ENCODE measurements at regions not wholly inside any gene's neighbourhood (a gene's known extent, or its start where the extent isn't known, plus 50 kb on each side); places are given as distances from the start of the nearest gene placed in this dataset.

GRCh38 chr14:82837611-82838140 lies 1304.0 kb upstream of the SEL1L start:
- Histone ChIP-seq H3K27me3 (replicated peaks; ENCODE audit: insufficient read depth) (no peaks in the 10 kb centered on the region), H3K79me2 (ENCODE audit: insufficient read depth) (no peaks in the 10 kb centered on the region), H3K27ac (no peak overlapping the region), H3K36me3 (ENCODE audit: low read depth) (no peaks in the 10 kb centered on the region), H3K9me2 (ENCODE audit: insufficient read depth) (no peaks in the 10 kb centered on the region), H3K4me3 (no peak overlapping the region), H3K9ac (no peak overlapping the region), H4K20me1 (ENCODE audit: insufficient read depth) (no peaks in the 10 kb centered on the region), H3F3A (ENCODE audit: insufficient read depth) (no peaks in the 10 kb centered on the region), H3K4me2 (ENCODE audit: unreplicated experiment) (no peak overlapping the region), H3K9me3 (ENCODE audit: low read depth) (no peaks in the 10 kb centered on the region), H2AFZ (no peak overlapping the region), H3K4me1 (ENCODE audit: insufficient read depth) (no peaks in the 10 kb centered on the region)
- WGBS, 2 experiments (ENCODE audit: low coverage in 1 of 2, low lambda C conversion rate in 2 of 2, missing lambda C conversion rate in 2 of 2) = 23 to 28% methylated on average over 3 of the region's 3 CpGs
- in situ Hi-C loops (cut with MboI) = no loop called here
- TF ChIP-seq EZH2 (IDR thresholded peaks at IDR 0.05; ENCODE audit: insufficient read depth, poor library complexity, severe bottlenecking) (no peak), EZH2phosphoT487 (IDR thresholded peaks at IDR 0.05; ENCODE audit: insufficient read depth, low read depth) (no peak)
- no peak for DNase-seq

GRCh38 chr14:82850576-82850975 lies 1316.9 kb upstream of the SEL1L start:
- no peaks in the 10 kb centered on the region for H3F3A ChIP-seq (ENCODE audit: insufficient read depth)
- no peaks in the 10 kb centered on the region for H3K79me2 ChIP-seq (ENCODE audit: insufficient read depth)
- no peaks in the 10 kb centered on the region for H3K4me1 ChIP-seq (ENCODE audit: insufficient read depth)
- TF ChIP-seq EZH2 (IDR thresholded peaks at IDR 0.05; ENCODE audit: insufficient read depth, poor library complexity, severe bottlenecking) = no peak
- TF ChIP-seq EZH2phosphoT487 (IDR thresholded peaks at IDR 0.05; ENCODE audit: insufficient read depth, low read depth) = no peak
- H3K9me3 ChIP-seq (ENCODE audit: low read depth) = no peaks in the 10 kb centered on the region
- no peak overlapping the region for H3K4me3 ChIP-seq
- 29 to 40% methylated on average over 3 of the region's 3 CpGs for WGBS, 2 experiments (ENCODE audit: low coverage in 1 of 2, low lambda C conversion rate in 2 of 2, missing lambda C conversion rate in 2 of 2)
- H2AFZ ChIP-seq = no peak overlapping the region
- no peaks in the 10 kb centered on the region for H3K36me3 ChIP-seq (ENCODE audit: low read depth)
- no peak overlapping the region for H3K9ac ChIP-seq
- H3K9me2 ChIP-seq (ENCODE audit: insufficient read depth) = no peaks in the 10 kb centered on the region
- no peak for DNase-seq
- no peaks in the 10 kb centered on the region for H3K27me3 ChIP-seq (replicated peaks; ENCODE audit: insufficient read depth)
- H3K27ac ChIP-seq = no peak overlapping the region
- H4K20me1 ChIP-seq (ENCODE audit: insufficient read depth) = no peaks in the 10 kb centered on the region; the same call in 1 of the 2 replicates
- H3K4me2 ChIP-seq (ENCODE audit: unreplicated experiment) = no peak overlapping the region
- in situ Hi-C loops (cut with MboI) = no loop called here

GRCh38 chr14:82854131-82854530 lies 1320.5 kb upstream of the SEL1L start:
- H3K4me2 ChIP-seq (ENCODE audit: unreplicated experiment) = no peak overlapping the region
- H4K20me1 ChIP-seq (ENCODE audit: insufficient read depth) = no peaks in the 10 kb centered on the region; the same call in 1 of the 2 replicates
- no peak overlapping the region for H3K27ac ChIP-seq
- 75 to 78% methylated on average over 4 of the region's 4 CpGs for WGBS, 2 experiments (ENCODE audit: low coverage in 1 of 2, low lambda C conversion rate in 2 of 2, missing lambda C conversion rate in 2 of 2)
- no peaks in the 10 kb centered on the region for H3K9me2 ChIP-seq (ENCODE audit: insufficient read depth)
- H3K36me3 ChIP-seq (ENCODE audit: low read depth) = no peaks in the 10 kb centered on the region
- no peak overlapping the region for H3K4me3 ChIP-seq
- H3F3A ChIP-seq (ENCODE audit: insufficient read depth) = no peaks in the 10 kb centered on the region
- no peaks in the 10 kb centered on the region for H3K9me3 ChIP-seq (ENCODE audit: low read depth)
- no peak for DNase-seq
- H3K27me3 ChIP-seq (replicated peaks; ENCODE audit: insufficient read depth) = no peaks in the 10 kb centered on the region
- TF ChIP-seq EZH2phosphoT487 (IDR thresholded peaks at IDR 0.05; ENCODE audit: insufficient read depth, low read depth) (no peak), EZH2 (IDR thresholded peaks at IDR 0.05; ENCODE audit: insufficient read depth, poor library complexity, severe bottlenecking) (no peak)
- H3K4me1 ChIP-seq (ENCODE audit: insufficient read depth) = no peaks in the 10 kb centered on the region
- no peak overlapping the region for H2AFZ ChIP-seq
- no peak overlapping the region for H3K9ac ChIP-seq
- in situ Hi-C loops (cut with MboI) = no loop called here
- H3K79me2 ChIP-seq (ENCODE audit: insufficient read depth) = no peaks in the 10 kb centered on the region

DNA sequence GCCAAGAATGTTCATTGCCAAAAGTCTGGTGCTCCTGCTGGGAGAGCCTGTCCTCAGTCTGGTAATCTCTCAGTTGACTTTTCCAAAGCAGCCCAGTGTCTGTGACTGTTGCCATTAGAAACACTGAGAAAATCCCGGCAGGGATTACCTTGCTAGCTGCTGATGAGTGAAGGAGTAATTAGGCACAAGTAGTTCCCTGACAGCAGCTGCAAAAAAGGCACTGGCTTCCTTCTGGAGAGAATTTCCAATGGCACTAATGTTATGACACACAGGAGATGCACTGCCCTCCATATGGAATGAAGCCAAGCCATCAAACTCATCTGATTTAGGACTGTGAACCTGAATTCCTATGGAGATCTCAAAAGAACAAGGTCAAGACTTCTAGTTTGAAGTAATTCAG lies 1321.2 kb upstream of the SEL1L start:
- Histone ChIP-seq H4K20me1 (ENCODE audit: insufficient read depth) (no peaks in the 10 kb centered on the region), H3K4me2 (ENCODE audit: unreplicated experiment) (no peak overlapping the region), H3K9ac (no peak overlapping the region), H3F3A (ENCODE audit: insufficient read depth) (no peaks in the 10 kb centered on the region), H2AFZ (no peak overlapping the region), H3K36me3 (ENCODE audit: low read depth) (no peaks in the 10 kb centered on the region), H3K9me2 (ENCODE audit: insufficient read depth) (no peaks in the 10 kb centered on the region), H3K9me3 (ENCODE audit: low read depth) (no peaks in the 10 kb centered on the region), H3K27ac (no peak overlapping the region), H3K4me3 (no peak overlapping the region), H3K4me1 (ENCODE audit: insufficient read depth) (no peaks in the 10 kb centered on the region), H3K79me2 (ENCODE audit: insufficient read depth) (no peaks in the 10 kb centered on the region), H3K27me3 (replicated peaks; ENCODE audit: insufficient read depth) (no peaks in the 10 kb centered on the region)
- TF ChIP-seq EZH2 (IDR thresholded peaks at IDR 0.05; ENCODE audit: insufficient read depth, poor library complexity, severe bottlenecking) (no peak), EZH2phosphoT487 (IDR thresholded peaks at IDR 0.05; ENCODE audit: insufficient read depth, low read depth) (no peak)
- no peak for DNase-seq
- WGBS, 2 experiments (ENCODE audit: low coverage in 1 of 2, low lambda C conversion rate in 2 of 2, missing lambda C conversion rate in 2 of 2) = 24 to 33% methylated on average over 1 of the region's 1 CpG
- in situ Hi-C loops (cut with MboI) = no loop called here

- Histone ChIP-seq H4K20me1 (ENCODE audit: insufficient read depth) (no peaks in the 10 kb centered on the region), H3K79me2 (ENCODE audit: insufficient read depth) (no peaks in the 10 kb centered on the region), H3F3A (ENCODE audit: insufficient read depth) (no peaks in the 10 kb centered on the region), H3K27me3 (replicated peaks; ENCODE audit: insufficient read depth) (no peaks in the 10 kb centered on the region), H3K9me3 (ENCODE audit: low read depth) (no peaks in the 10 kb centered on the region), H2AFZ (no peak overlapping the region), H3K4me3 (no peak overlapping the region), H3K36me3 (ENCODE audit: low read depth) (no peaks in the 10 kb centered on the region), H3K9ac (no peak overlapping the region), H3K4me1 (ENCODE audit: insufficient read depth) (no peaks in the 10 kb centered on the region), H3K4me2 (ENCODE audit: unreplicated experiment) (no peak overlapping the region), H3K9me2 (ENCODE audit: insufficient read depth) (no peaks in the 10 kb centered on the region), H3K27ac (no peak overlapping the region)
- peak; percentile 13 for DNase-seq
- TF ChIP-seq EZH2phosphoT487 (IDR thresholded peaks at IDR 0.05; ENCODE audit: insufficient read depth, low read depth) = no peak
- no peak for TF ChIP-seq EZH2 (IDR thresholded peaks at IDR 0.05; ENCODE audit: insufficient read depth, poor library complexity, severe bottlenecking)
- 25 to 32% methylated on average over 3 of the region's 3 CpGs for WGBS, 2 experiments (ENCODE audit: low coverage in 1 of 2, low lambda C conversion rate in 2 of 2, missing lambda C conversion rate in 2 of 2)
- in situ Hi-C loops (cut with MboI) = no loop called here
Observed at GRCh38 chr14:82855912-82856391, 1322.3 kb upstream of the SEL1L start.
